ENCODE measurements at regions not wholly inside any gene's neighbourhood (a gene's known extent, or its start where the extent isn't known, plus 50 kb on each side); places are given as distances from the start of the nearest gene placed in this dataset.

- Histone ChIP-seq H3K4me3 (no peak overlapping the region), H3K9me3 (replicated peaks in 1 of 3) (no peaks in the 10 kb centered on the region), H3K27me3 (no peaks in the 10 kb centered on the region), H3K36me3 (replicated peaks in 1 of 2) (no peaks in the 10 kb centered on the region), H3K27ac (no peak overlapping the region), H3K4me1 (replicated peaks in 1 of 2) (no peaks in the 10 kb centered on the region)
- intact Hi-C loops (cut with DNase I): no loop called here
- DNase-seq: no peak
- TF ChIP-seq POLR2A (IDR thresholded peaks at IDR 0.05): no peak
- TF ChIP-seq, protein P1, sequence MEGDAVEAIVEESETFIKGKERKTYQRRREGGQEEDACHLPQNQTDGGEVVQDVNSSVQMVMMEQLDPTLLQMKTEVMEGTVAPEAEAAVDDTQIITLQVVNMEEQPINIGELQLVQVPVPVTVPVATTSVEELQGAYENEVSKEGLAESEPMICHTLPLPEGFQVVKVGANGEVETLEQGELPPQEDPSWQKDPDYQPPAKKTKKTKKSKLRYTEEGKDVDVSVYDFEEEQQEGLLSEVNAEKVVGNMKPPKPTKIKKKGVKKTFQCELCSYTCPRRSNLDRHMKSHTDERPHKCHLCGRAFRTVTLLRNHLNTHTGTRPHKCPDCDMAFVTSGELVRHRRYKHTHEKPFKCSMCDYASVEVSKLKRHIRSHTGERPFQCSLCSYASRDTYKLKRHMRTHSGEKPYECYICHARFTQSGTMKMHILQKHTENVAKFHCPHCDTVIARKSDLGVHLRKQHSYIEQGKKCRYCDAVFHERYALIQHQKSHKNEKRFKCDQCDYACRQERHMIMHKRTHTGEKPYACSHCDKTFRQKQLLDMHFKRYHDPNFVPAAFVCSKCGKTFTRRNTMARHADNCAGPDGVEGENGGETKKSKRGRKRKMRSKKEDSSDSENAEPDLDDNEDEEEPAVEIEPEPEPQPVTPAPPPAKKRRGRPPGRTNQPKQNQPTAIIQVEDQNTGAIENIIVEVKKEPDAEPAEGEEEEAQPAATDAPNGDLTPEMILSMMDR (IDR thresholded peaks at IDR 0.05): no peak
Observed at GRCh38 chrX:150299579-150299978, 63.5 kb upstream of the MAMLD1 start.

- Histone ChIP-seq H3K4me1 (replicated peaks in 1 of 2) (no peaks in the 10 kb centered on the region), H3K4me3 (no peak overlapping the region), H3K9me3 (replicated peaks in 1 of 3) (no peaks in the 10 kb centered on the region), H3K27me3 (peaks cover 3% of the 10 kb centered on the region), H3K27ac (no peak overlapping the region), H3K36me3 (replicated peaks in 1 of 2) (no peaks in the 10 kb centered on the region)
- no peak for TF ChIP-seq POLR2A (IDR thresholded peaks at IDR 0.05)
- TF ChIP-seq, protein P1 (IDR thresholded peaks at IDR 0.05): no peak
- DNase-seq: no peak
- intact Hi-C loops (cut with DNase I): no loop called here
- WGBS, 4 donors: 66 to 100% (median 80%) methylated on average over 2 to 4 of the region's 4 CpGs
Observed at GRCh38 chrX:150303386-150304097, 59.6 kb upstream of the MAMLD1 start.

GRCh38 chrX:150306002-150306401, 57.1 kb upstream of the MAMLD1 start:
- no peaks in the 10 kb centered on the region for H3K9me3 ChIP-seq (replicated peaks in 1 of 3)
- no peak overlapping the region for H3K4me3 ChIP-seq
- WGBS, 4 donors: 75 to 91% (median 81%) methylated on average over 2 to 6 of the region's 6 CpGs
- no peaks in the 10 kb centered on the region for H3K4me1 ChIP-seq (replicated peaks in 1 of 2)
- H3K27ac ChIP-seq: no peak overlapping the region
- peaks cover 3% of the 10 kb centered on the region for H3K27me3 ChIP-seq
- intact Hi-C loops (cut with DNase I): no loop called here
- no peaks in the 10 kb centered on the region for H3K36me3 ChIP-seq (replicated peaks in 1 of 2)
- TF ChIP-seq POLR2A (IDR thresholded peaks at IDR 0.05): no peak
- TF ChIP-seq, protein P1 (IDR thresholded peaks at IDR 0.05): no peak
- DNase-seq: no peak

DNA sequence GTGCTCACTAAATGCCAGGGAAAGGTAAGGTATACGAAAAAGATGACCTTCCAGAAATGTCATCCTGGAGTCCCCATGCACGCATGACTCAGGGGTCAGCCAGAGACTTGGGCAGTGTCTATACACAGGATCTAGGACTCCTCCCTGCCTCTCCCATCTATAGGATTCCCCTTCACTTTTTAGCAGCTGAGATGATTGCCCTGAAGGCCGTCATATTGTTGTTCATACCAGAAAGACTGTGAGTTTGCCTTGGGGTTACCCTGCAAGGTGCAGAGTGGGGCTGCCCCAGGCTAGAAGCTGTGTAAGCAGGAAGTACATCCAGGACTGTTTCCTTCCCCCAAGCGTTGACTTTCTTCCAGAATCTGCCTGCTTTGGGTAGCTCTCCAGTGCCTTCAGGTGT, 55.1 kb upstream of the MAMLD1 start:
- TF ChIP-seq POLR2A (IDR thresholded peaks at IDR 0.05): no peak
- TF ChIP-seq, protein P1 (IDR thresholded peaks at IDR 0.05): no peak
- no peak overlapping the region for H3K27ac ChIP-seq
- H3K4me3 ChIP-seq: no peak overlapping the region
- H3K4me1 ChIP-seq (replicated peaks in 1 of 2): no peaks in the 10 kb centered on the region
- no peak for DNase-seq
- WGBS, 4 donors: 65 to 85% (median 76%) methylated on average over 2 to 4 of the region's 4 CpGs
- intact Hi-C loops (cut with DNase I): no loop called here
- H3K9me3 ChIP-seq (replicated peaks in 1 of 3): no peaks in the 10 kb centered on the region
- no peaks in the 10 kb centered on the region for H3K36me3 ChIP-seq (replicated peaks in 1 of 2)
- peaks cover 3% of the 10 kb centered on the region for H3K27me3 ChIP-seq

Data from adrenal gland (tissue), 9 donors.